Lower lobe of right lung (tissue), 2 donors: ENCODE measurements at regions not wholly inside any gene's neighbourhood (a gene's known extent, or its start where the extent isn't known, plus 50 kb on each side); places are given as distances from the start of the nearest gene placed in this dataset.

Experiments used
- ATAC-seq, 2 donors: fragments of 200-7000 bp; cut with Tn5 transposase; one replicate each; pipeline ENCODE4 v1.9.1; 2020 to 2022; ENCODE audit warnings: mild to moderate bottlenecking in 2 of 2, moderate library complexity in 2 of 2
- DNase-seq: peaks from one replicate; pipeline ENCODE4 v3.0.0-alpha.2; 2020
- H3K27ac ChIP-seq: fragments of 200-600 bp; one replicate; pipeline ENCODE4 v1.8.0; 2022
- H3K27me3 ChIP-seq: fragments of 200-600 bp; one replicate; pipeline ENCODE4 v1.8.0; 2022; ENCODE audit warnings: low read depth
- H3K36me3 ChIP-seq: fragments of 200-600 bp; one replicate; pipeline ENCODE4 v1.8.0; 2022; ENCODE audit warnings: mild to moderate bottlenecking
- H3K4me1 ChIP-seq: fragments of 200-600 bp; one replicate; pipeline ENCODE4 v1.8.0; 2022
- H3K4me3 ChIP-seq: fragments of 200-600 bp; one replicate; pipeline ENCODE4 v1.8.0; 2022; ENCODE audit warnings: mild to moderate bottlenecking
- H3K9me3 ChIP-seq: fragments of 200-600 bp; one replicate; pipeline ENCODE4 v1.8.0; 2022
- intact Hi-C: fragments of 100-400 bp; cut with DNase I; formaldehyde crosslinking; loops from one replicate; pipeline ENCODE4 v1.11.0; 2022
- TF ChIP-seq, protein P1 (sequence below): fragments of 200-600 bp; IDR thresholded peaks from one replicate; pipeline ENCODE4 v1.8.0; 2022; ENCODE audit warnings: antibody characterized with exemption, mild to moderate bottlenecking
- donor health status: DM: no; HTN: yes; CAD: no; lungs with severe emphysema.

DNA sequence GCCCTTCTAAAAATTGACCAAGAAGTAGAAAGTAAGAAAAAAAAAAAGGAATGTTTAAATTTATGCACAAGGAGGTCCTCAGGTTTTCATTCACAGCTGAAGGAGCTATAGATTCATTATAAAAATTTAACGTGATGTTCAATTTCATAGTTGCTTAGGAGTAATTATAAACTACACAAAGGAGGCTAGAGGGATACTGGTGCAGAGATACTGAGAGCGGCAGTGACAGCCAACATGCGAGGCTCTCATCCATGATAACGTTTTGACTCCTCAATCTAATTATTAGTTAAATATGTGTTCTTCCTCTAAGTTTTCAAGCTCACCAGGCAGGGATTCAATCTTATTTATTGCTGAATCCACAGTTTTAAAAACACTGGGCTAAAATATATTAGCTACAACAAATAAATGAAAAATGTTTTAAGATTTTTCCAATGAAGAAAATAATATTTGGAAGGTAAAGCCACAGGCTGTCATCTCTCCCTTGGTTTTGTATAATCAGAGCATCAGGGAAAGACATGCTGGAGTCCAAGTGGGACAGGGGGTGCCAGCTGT, 49.8 kb upstream of the TRPC4 start:
- ATAC-seq: no peak
- intact Hi-C loops: no loop called here
- H3K4me3 ChIP-seq: no peak overlapping the region

More for the DNA sequence above, 49.8 kb upstream of the TRPC4 start:
- no peak for DNase-seq
- H3K4me1 ChIP-seq: no peaks in the 10 kb centered on the region
- H3K9me3 ChIP-seq: no peaks in the 10 kb centered on the region
- H3K36me3 ChIP-seq: no peaks in the 10 kb centered on the region
- H3K27ac ChIP-seq: no peak overlapping the region
- TF ChIP-seq, protein P1, sequence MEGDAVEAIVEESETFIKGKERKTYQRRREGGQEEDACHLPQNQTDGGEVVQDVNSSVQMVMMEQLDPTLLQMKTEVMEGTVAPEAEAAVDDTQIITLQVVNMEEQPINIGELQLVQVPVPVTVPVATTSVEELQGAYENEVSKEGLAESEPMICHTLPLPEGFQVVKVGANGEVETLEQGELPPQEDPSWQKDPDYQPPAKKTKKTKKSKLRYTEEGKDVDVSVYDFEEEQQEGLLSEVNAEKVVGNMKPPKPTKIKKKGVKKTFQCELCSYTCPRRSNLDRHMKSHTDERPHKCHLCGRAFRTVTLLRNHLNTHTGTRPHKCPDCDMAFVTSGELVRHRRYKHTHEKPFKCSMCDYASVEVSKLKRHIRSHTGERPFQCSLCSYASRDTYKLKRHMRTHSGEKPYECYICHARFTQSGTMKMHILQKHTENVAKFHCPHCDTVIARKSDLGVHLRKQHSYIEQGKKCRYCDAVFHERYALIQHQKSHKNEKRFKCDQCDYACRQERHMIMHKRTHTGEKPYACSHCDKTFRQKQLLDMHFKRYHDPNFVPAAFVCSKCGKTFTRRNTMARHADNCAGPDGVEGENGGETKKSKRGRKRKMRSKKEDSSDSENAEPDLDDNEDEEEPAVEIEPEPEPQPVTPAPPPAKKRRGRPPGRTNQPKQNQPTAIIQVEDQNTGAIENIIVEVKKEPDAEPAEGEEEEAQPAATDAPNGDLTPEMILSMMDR: no peak
- H3K27me3 ChIP-seq: no peaks in the 10 kb centered on the region
